ENCODE measurements at regions not wholly inside any gene's neighbourhood (a gene's known extent, or its start where the extent isn't known, plus 50 kb on each side); places are given as distances from the start of the nearest gene placed in this dataset.

DNA sequence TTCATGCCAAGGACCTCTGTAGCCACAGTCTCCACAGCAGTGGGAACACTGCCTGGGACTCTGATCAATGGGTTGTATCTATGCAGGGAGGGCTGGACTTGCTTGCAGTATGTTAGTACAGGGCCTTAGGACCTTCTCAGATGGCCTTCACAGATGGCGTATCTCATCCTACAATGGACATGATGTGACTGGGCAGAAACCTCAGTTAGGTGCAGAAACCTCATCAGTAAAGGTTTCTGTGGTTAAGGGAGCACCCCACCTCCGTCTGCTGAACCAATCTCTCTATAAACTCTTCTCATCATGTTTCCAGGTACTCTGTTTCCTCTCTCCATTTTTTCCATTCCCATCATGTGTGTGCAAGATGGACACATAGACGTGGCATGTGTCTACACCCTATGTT, 154.9 kb downstream of the EVX1 start:
- H3K9ac ChIP-seq (ENCODE audit: low read length): no peak overlapping the region
- H3K9me3 ChIP-seq (replicated peaks; ENCODE audit: insufficient read depth, low read length): no peaks in the 10 kb centered on the region
- DNase-seq: no peak
- no peaks in the 10 kb centered on the region for H3K4me1 ChIP-seq (ENCODE audit: low read length)
- H2AFZ ChIP-seq (ENCODE audit: low read length): no peak overlapping the region
- no peaks in the 10 kb centered on the region for H3K27me3 ChIP-seq (replicated peaks; ENCODE audit: insufficient read depth, low read length)
- H3F3A ChIP-seq (ENCODE audit: insufficient read depth, low read length): no peaks in the 10 kb centered on the region
- no peak overlapping the region for H3K4me3 ChIP-seq (ENCODE audit: low read length)
- no peak overlapping the region for H3K4me2 ChIP-seq (ENCODE audit: low read depth, low read length)
- no peaks in the 10 kb centered on the region for H3K9me2 ChIP-seq (replicated peaks; ENCODE audit: insufficient read depth, low read length)
- H3K36me3 ChIP-seq (replicated peaks; ENCODE audit: insufficient read depth, low read length): no peaks in the 10 kb centered on the region
- no peak overlapping the region for H3K27ac ChIP-seq (ENCODE audit: low read length)
- no peak for TF ChIP-seq EZH2 (optimal IDR thresholded peaks at IDR 0.05; ENCODE audit: low read depth, low read length)
- TF ChIP-seq, protein P1, sequence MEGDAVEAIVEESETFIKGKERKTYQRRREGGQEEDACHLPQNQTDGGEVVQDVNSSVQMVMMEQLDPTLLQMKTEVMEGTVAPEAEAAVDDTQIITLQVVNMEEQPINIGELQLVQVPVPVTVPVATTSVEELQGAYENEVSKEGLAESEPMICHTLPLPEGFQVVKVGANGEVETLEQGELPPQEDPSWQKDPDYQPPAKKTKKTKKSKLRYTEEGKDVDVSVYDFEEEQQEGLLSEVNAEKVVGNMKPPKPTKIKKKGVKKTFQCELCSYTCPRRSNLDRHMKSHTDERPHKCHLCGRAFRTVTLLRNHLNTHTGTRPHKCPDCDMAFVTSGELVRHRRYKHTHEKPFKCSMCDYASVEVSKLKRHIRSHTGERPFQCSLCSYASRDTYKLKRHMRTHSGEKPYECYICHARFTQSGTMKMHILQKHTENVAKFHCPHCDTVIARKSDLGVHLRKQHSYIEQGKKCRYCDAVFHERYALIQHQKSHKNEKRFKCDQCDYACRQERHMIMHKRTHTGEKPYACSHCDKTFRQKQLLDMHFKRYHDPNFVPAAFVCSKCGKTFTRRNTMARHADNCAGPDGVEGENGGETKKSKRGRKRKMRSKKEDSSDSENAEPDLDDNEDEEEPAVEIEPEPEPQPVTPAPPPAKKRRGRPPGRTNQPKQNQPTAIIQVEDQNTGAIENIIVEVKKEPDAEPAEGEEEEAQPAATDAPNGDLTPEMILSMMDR (IDR thresholded peaks at IDR 0.05; ENCODE audit: low read length): no peak
- TF ChIP-seq EZH2phosphoT487 (IDR thresholded peaks at IDR 0.05; ENCODE audit: low read length): no peak
- H3K79me2 ChIP-seq (ENCODE audit: low read length): no peaks in the 10 kb centered on the region
- H4K20me1 ChIP-seq (ENCODE audit: insufficient read depth, low read length): no peaks in the 10 kb centered on the region

DNA sequence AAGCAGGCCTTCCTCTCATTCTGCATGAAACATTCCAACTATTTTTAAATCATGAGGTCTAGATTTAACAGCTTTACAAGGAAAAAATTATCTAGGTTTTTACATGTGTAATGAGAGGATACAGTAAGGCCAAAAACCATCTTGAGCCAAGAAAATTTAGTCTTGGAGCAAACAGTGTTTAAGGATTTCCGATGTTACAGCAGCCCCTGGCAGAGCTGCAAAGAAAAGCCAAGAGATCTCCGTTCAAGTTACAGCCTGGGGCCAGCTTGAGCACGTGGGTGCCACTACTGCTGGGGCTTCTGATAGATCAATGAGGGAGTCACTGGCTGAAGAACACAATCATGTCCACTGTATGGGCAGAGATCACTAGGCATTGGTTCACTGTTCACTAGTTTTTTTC, 156.2 kb downstream of the EVX1 start:
- no peaks in the 10 kb centered on the region for H4K20me1 ChIP-seq (ENCODE audit: insufficient read depth, low read length)
- TF ChIP-seq EZH2 (optimal IDR thresholded peaks at IDR 0.05; ENCODE audit: low read depth, low read length) (no peak), EZH2phosphoT487 (IDR thresholded peaks at IDR 0.05; ENCODE audit: low read length) (no peak)
- TF ChIP-seq, protein P1 (IDR thresholded peaks at IDR 0.05; ENCODE audit: low read length): no peak
- no peaks in the 10 kb centered on the region for H3K4me1 ChIP-seq (ENCODE audit: low read length)
- H3K27me3 ChIP-seq (replicated peaks; ENCODE audit: insufficient read depth, low read length): no peaks in the 10 kb centered on the region
- H3F3A ChIP-seq (ENCODE audit: insufficient read depth, low read length): no peaks in the 10 kb centered on the region
- H3K36me3 ChIP-seq (replicated peaks; ENCODE audit: insufficient read depth, low read length): no peaks in the 10 kb centered on the region
- no peak overlapping the region for H3K27ac ChIP-seq (ENCODE audit: low read length)
- H3K4me2 ChIP-seq (ENCODE audit: low read depth, low read length): no peak overlapping the region
- no peak for DNase-seq
- H3K79me2 ChIP-seq (ENCODE audit: low read length): no peaks in the 10 kb centered on the region
- no peaks in the 10 kb centered on the region for H3K9me3 ChIP-seq (replicated peaks; ENCODE audit: insufficient read depth, low read length)
- no peak overlapping the region for H3K4me3 ChIP-seq (ENCODE audit: low read length)
- no peak overlapping the region for H2AFZ ChIP-seq (ENCODE audit: low read length)
- H3K9ac ChIP-seq (ENCODE audit: low read length): no peak overlapping the region
- no peaks in the 10 kb centered on the region for H3K9me2 ChIP-seq (replicated peaks; ENCODE audit: insufficient read depth, low read length)

GRCh38 chr7:27399791-27400567, 157.4 kb downstream of the EVX1 start:
- Histone ChIP-seq H3K4me2 (ENCODE audit: low read depth, low read length) (no peak overlapping the region), H2AFZ (ENCODE audit: low read length) (no peak overlapping the region), H3K4me3 (ENCODE audit: low read length) (no peak overlapping the region), H3K4me1 (ENCODE audit: low read length) (no peaks in the 10 kb centered on the region), H4K20me1 (ENCODE audit: insufficient read depth, low read length) (no peaks in the 10 kb centered on the region), H3K9me2 (replicated peaks; ENCODE audit: insufficient read depth, low read length) (no peaks in the 10 kb centered on the region), H3K27me3 (replicated peaks; ENCODE audit: insufficient read depth, low read length) (no peaks in the 10 kb centered on the region), H3K9me3 (replicated peaks; ENCODE audit: insufficient read depth, low read length) (no peaks in the 10 kb centered on the region), H3K79me2 (ENCODE audit: low read length) (no peaks in the 10 kb centered on the region), H3K9ac (ENCODE audit: low read length) (no peak overlapping the region), H3F3A (ENCODE audit: insufficient read depth, low read length) (no peaks in the 10 kb centered on the region), H3K27ac (ENCODE audit: low read length) (no peak overlapping the region), H3K36me3 (replicated peaks; ENCODE audit: insufficient read depth, low read length) (no peaks in the 10 kb centered on the region)
- no peak for DNase-seq
- TF ChIP-seq EZH2 (optimal IDR thresholded peaks at IDR 0.05; ENCODE audit: low read depth, low read length) (no peak), EZH2phosphoT487 (IDR thresholded peaks at IDR 0.05; ENCODE audit: low read length) (no peak)
- TF ChIP-seq, protein P1 (IDR thresholded peaks at IDR 0.05; ENCODE audit: low read length): no peak

Data from MM.1S (cell line).